ENCODE measurements at regions not wholly inside any gene's neighbourhood (a gene's known extent, or its start where the extent isn't known, plus 50 kb on each side); places are given as distances from the start of the nearest gene placed in this dataset.

DNA sequence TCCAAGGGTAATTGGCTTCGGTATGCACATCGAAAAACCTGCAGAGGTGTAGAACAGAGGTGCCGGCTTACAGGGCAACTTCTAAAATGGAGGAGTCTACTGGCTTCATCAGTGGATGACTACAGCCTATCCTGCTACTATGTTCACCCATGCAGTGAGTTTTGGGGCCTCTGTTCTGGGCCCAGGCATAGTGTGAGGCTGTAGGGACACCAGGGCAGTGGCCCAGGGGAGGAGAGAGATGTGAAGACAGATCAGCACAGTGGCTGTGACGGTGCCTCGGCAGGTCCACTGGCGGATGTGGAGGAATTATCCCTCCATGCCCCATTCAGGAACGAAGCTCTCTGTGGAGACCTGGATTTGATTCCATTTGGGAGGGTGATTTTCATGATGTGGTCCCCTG, 235.3 kb upstream of the MKI67 start:
- no peak for TF ChIP-seq POLR2A (IDR thresholded peaks at IDR 0.05)
- TF ChIP-seq, protein P1, sequence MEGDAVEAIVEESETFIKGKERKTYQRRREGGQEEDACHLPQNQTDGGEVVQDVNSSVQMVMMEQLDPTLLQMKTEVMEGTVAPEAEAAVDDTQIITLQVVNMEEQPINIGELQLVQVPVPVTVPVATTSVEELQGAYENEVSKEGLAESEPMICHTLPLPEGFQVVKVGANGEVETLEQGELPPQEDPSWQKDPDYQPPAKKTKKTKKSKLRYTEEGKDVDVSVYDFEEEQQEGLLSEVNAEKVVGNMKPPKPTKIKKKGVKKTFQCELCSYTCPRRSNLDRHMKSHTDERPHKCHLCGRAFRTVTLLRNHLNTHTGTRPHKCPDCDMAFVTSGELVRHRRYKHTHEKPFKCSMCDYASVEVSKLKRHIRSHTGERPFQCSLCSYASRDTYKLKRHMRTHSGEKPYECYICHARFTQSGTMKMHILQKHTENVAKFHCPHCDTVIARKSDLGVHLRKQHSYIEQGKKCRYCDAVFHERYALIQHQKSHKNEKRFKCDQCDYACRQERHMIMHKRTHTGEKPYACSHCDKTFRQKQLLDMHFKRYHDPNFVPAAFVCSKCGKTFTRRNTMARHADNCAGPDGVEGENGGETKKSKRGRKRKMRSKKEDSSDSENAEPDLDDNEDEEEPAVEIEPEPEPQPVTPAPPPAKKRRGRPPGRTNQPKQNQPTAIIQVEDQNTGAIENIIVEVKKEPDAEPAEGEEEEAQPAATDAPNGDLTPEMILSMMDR (IDR thresholded peaks at IDR 0.05), result no peak
